Osteoblast (primary cell): ENCODE measurements at regions not wholly inside any gene's neighbourhood (a gene's known extent, or its start where the extent isn't known, plus 50 kb on each side); places are given as distances from the start of the nearest gene placed in this dataset.

Experiments
- DNase-seq: peaks from one replicate; pipeline ENCODE4 v3.0.0; 2011; ENCODE audit warnings: low spot score, mixed read lengths; ENCODE audit not compliant: insufficient read length; ENCODE audit errors: missing footprints
- H2AFZ ChIP-seq: 2 replicates; pipeline ENCODE4 v1.6.0; 2011; ENCODE audit warnings: mild to moderate bottlenecking, low read length
- H3K27ac ChIP-seq: 2 replicates; pipeline ENCODE4 v1.5.1; 2011; ENCODE audit warnings: mild to moderate bottlenecking, low read depth, low read length, moderate library complexity
- H3K27me3 ChIP-seq: 2 replicates; pipeline ENCODE4 v1.6.0; 2012; ENCODE audit warnings: mild to moderate bottlenecking, control low read depth, inconsistent platforms, low read length, moderate library complexity; ENCODE audit not compliant: insufficient read depth
- H3K36me3 ChIP-seq: 2 replicates; pipeline ENCODE4 v1.5.1; 2011; ENCODE audit warnings: mild to moderate bottlenecking, low read length, control low read depth, moderate library complexity; ENCODE audit not compliant: insufficient read depth
- H3K4me1 ChIP-seq: 2 replicates; pipeline ENCODE4 v1.5.1; 2011; ENCODE audit warnings: mild to moderate bottlenecking, low read length, control low read depth, moderate library complexity; ENCODE audit not compliant: insufficient read depth
- H3K4me2 ChIP-seq: 2 replicates; pipeline ENCODE4 v1.6.0; 2011; ENCODE audit warnings: mild to moderate bottlenecking, low read length; ENCODE audit not compliant: insufficient read depth
- H3K4me3 ChIP-seq: fragments of 200-600 bp; sonication (generic); 3 replicates; pipeline ENCODE4 v1.5.1; 2012; ENCODE audit warnings: mild to moderate bottlenecking, low read length, inconsistent platforms; ENCODE audit not compliant: insufficient read depth
- H3K79me2 ChIP-seq: 2 replicates; pipeline ENCODE4 v1.6.0; 2012; ENCODE audit warnings: mild to moderate bottlenecking, low read length, control low read depth, inconsistent platforms; ENCODE audit not compliant: insufficient read depth
- H3K9me3 ChIP-seq: 2 replicates; pipeline ENCODE4 v1.5.1; 2011; ENCODE audit warnings: low read depth, low read length, control low read depth
- H4K20me1 ChIP-seq: 2 replicates; pipeline ENCODE4 v1.6.0; 2012; ENCODE audit warnings: mild to moderate bottlenecking, low read length, control low read depth; ENCODE audit not compliant: insufficient read depth
- CTCF ChIP-seq: IDR thresholded peaks from 2 replicates; pipeline ENCODE4 v1.5.1; 2011; ENCODE audit warnings: mild to moderate bottlenecking, low read depth, low read length, moderate library complexity; ENCODE audit errors: extremely low read depth

DNA sequence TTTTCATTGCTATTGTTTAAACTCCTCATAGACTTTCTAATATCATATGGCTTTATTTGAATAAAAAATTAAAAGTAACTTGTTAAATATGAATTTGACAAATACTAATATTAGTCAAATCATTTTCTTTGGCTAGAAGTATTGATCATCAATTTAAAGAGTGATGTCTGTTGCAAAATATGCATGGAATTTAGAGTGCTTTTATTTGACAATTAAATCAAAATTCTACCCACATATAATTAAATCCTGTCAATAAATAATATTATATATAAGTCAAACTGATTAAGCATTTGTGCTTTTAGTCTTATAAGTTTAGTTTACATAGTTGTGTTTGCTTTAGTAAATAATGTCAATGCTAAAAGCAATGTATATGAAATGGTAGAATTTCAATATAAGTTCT, 318.6 kb upstream of the ROBO1 start:
- H3K27ac ChIP-seq, result no peak overlapping the region
- H2AFZ ChIP-seq, result no peak overlapping the region
- no peak for DNase-seq
- TF ChIP-seq CTCF, result no peak
- H3K4me2 ChIP-seq, result no peak overlapping the region
- no peaks in the 10 kb centered on the region for H4K20me1 ChIP-seq
- no peaks in the 10 kb centered on the region for H3K36me3 ChIP-seq
- no peaks in the 10 kb centered on the region for H3K79me2 ChIP-seq
- no peaks in the 10 kb centered on the region for H3K4me1 ChIP-seq
- no peaks in the 10 kb centered on the region for H3K9me3 ChIP-seq
- H3K4me3 ChIP-seq, result no peak overlapping the region
- no peaks in the 10 kb centered on the region for H3K27me3 ChIP-seq

DNA sequence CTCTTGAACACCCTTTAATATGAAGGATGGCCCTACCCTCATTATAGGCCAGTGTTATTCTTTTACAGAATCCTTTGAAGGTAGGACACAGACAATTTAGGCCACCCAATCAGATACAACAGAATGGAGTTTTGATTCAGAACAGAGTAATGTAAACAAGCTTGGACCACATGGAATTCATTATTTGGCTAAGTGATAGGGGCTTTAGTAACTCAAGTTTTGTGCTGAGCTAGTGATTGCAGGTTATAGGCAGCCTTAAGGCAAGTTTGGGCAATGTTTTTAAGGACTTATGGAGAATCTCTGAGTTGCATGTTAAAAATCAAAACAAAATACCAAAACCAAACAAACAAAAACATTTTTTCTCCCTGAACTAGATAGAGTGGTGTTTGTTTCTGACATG, 312.1 kb upstream of the ROBO1 start:
- H2AFZ ChIP-seq, result no peak overlapping the region
- no peaks in the 10 kb centered on the region for H3K27me3 ChIP-seq
- H3K4me1 ChIP-seq, result no peaks in the 10 kb centered on the region
- no peaks in the 10 kb centered on the region for H3K79me2 ChIP-seq
- no peak overlapping the region for H3K4me3 ChIP-seq
- no peaks in the 10 kb centered on the region for H3K36me3 ChIP-seq
- H3K4me2 ChIP-seq, result no peak overlapping the region
- no peaks in the 10 kb centered on the region for H3K9me3 ChIP-seq
- no peaks in the 10 kb centered on the region for H4K20me1 ChIP-seq
- no peak for DNase-seq
- TF ChIP-seq CTCF, result no peak
- H3K27ac ChIP-seq, result no peak overlapping the region

DNA sequence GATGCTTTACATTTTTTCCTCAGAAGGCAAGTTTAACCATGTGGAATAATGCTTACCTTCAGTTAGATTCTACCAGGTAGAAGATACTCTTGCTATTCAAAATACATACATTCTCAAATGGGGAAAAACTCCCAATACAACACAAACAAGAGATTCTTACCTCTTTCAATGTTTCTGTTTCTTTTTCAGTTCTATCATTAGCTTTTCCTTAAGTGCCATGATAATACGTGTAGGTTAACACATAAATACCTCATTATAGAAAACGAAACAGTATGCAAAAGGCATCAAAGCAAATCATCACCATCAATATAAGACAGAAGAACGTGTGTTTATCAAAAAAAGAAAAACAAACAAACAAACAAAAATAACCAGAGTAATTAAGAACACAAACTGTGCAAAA, 300.7 kb upstream of the ROBO1 start:
- H2AFZ ChIP-seq, result no peak overlapping the region

GRCh38 chr3:80063535-80063934, 295.7 kb upstream of the ROBO1 start:
- no peak overlapping the region for H3K4me3 ChIP-seq
- no peak overlapping the region for H3K27ac ChIP-seq
- H3K79me2 ChIP-seq, result no peaks in the 10 kb centered on the region
- no peak overlapping the region for H3K4me2 ChIP-seq
- H3K9me3 ChIP-seq, result peaks cover 2% of the 10 kb centered on the region
- H3K4me1 ChIP-seq, result no peaks in the 10 kb centered on the region
- no peak overlapping the region for H2AFZ ChIP-seq
- no peak for DNase-seq
- TF ChIP-seq CTCF, result no peak
- no peaks in the 10 kb centered on the region for H3K36me3 ChIP-seq
- no peaks in the 10 kb centered on the region for H4K20me1 ChIP-seq
- H3K27me3 ChIP-seq, result no peaks in the 10 kb centered on the region

More for the DNA sequence above, 300.7 kb upstream of the ROBO1 start:
- Histone ChIP-seq H3K27me3 (no peaks in the 10 kb centered on the region), H3K4me1 (no peaks in the 10 kb centered on the region), H3K9me3 (peaks cover 2% of the 10 kb centered on the region), H3K4me3 (no peak overlapping the region), H3K36me3 (no peaks in the 10 kb centered on the region), H4K20me1 (no peaks in the 10 kb centered on the region), H3K4me2 (no peak overlapping the region), H3K79me2 (no peaks in the 10 kb centered on the region), H3K27ac (no peak overlapping the region)
- TF ChIP-seq CTCF, result no peak
- DNase-seq, result no peak
